NCI-H460 (cell line): ENCODE measurements at regions not wholly inside any gene's neighbourhood (a gene's known extent, or its start where the extent isn't known, plus 50 kb on each side); places are given as distances from the start of the nearest gene placed in this dataset.
"Not testable (repeated sequence)": the region's sequence is repeated elsewhere in the genome, so short reads cannot be mapped to it uniquely, and the experiment has no call there.

Source experiments
- DNase-seq: peaks from one replicate; pipeline ENCODE4 v3.0.0-alpha.2; 2016; ENCODE audit warnings: low read depth; ENCODE audit errors: extremely low read depth

DNA sequence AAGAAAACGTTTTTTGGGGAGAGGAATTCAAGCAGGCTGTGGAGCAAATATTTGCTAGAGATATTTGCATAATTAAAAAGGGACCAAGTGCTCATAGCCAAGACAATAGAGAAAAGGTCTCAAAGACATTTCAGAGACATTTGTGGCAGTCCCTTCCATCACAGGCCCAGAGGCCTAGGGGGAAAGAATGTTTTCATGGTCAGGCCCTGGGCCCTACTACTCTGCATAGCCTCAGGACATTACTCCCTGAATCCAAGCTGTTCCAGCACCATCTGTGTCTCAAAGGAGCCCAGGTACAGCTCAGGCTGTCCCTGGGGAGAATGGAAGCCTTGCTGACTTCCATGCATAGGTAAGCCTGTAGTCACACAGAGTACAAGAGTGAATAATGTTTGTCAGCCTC, 113.0 kb upstream of the KIF2A start:
- DNase-seq = no peak

- DNase-seq = not testable (repeated sequence)
These were observed 109.5 kb upstream of the KIF2A start for GRCh38 chr5:62196532-62196931.

DNA sequence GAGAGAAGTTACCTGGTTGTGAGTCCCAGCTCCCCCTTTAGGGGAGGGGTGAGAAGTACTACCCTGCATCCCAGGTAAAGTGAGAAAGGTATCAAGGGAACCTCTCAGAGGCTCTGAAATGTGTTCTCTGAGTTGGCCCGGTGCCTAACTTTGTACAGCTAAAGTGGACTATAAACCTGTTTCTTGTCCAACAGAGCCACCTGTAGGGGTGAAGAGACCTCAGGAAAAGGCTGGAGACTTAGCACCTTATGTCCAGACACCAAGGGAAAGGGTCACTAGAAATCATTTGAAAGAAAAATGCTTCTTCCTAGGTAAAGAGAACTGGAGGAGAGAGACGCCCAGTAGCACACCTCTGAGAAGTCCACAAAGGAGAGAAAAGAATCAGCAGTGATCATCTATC, 108.3 kb upstream of the KIF2A start:
- no peak for DNase-seq

GRCh38 chr5:62198421-62198820, 107.6 kb upstream of the KIF2A start:
- no peak for DNase-seq

DNA sequence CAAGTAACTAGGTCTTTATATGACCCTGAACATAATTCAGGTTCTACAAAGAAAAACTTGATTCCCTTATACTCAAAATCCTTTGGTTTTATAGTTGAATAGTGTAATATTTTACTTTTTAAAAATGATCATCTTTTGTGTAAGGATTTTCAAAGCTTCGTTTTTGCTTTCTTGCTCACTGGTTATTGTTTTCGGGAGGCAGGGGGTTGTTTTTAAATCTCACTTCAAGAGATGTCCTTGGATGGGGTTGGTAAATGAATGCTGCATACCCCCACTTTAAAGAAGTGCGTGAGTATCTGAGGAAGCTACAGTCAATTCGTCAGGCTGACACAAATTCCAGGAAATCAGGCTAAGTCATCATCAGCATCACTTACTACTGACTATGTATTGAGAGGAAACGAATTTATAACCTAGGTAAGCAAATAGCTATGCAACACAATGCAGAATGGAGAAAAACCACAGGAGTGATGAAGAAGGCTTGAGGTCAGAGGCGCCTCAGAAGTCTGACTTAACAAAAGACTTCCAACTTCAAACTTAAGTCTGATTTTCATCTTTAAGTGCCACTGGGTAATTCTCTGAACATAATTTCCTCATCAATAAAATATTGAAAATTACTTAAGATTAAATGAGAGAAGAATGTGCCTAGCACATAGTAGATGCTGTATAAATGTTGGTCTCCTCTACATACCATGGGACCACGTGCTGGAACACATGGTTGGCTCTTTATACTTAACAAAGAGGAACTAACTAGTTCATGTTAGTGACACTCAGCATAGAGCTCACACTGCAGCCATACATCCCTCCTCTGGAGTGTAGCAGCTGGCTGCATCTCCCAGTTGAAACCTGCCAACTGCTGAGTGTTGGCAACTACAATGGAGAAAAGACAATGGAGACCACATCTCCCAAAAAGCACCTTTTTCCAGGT, 106.0 kb upstream of the KIF2A start:
- no peak for DNase-seq

- DNase-seq = peak; percentile 26
These were observed 99.7 kb upstream of the KIF2A start for GRCh38 chr5:62206150-62206829.

GRCh38 chr5:62208218-62208852, 97.7 kb upstream of the KIF2A start:
- no peak for DNase-seq

GRCh38 chr5:62211405-62211804, 94.6 kb upstream of the KIF2A start:
- DNase-seq = no peak

DNA sequence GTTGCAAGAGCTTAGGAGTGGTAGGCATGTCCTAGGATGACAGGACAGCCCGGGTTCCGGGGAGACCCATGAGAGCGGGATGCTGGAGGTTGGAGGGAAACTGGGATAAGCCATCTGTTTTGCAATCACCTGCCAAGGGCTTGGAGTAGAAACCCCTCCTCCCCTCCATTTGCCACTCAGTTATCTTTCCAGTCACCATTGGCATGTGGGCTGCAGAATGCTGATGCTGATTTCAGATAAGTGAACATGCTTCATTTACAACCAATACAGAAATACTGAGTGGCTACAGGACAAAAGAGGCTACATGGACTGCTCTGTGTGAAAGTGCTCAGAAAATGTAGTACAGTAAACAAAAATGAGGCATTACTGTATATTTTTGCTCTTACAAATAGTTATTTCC, 93.4 kb upstream of the KIF2A start:
- DNase-seq = no peak

- DNase-seq = no peak
These were observed 91.3 kb upstream of the KIF2A start for GRCh38 chr5:62214701-62215100.

DNA sequence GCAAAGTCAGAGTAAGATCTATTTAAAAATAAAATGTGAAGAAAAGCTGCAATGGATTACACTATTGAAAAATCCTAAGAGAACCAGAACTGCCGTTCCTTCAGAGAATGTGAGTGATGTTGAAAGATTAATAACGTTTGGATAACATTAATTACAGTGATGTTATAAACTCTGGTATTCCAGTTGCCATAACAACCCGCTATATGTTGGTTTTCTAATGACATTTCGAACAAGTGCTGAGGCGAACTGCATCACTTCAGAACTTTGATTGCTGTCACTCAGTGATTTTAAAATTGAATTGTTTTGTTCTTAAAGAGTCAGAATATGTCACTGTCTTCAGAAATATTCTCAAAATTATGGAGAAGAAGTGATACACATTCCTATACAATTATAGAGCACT, 89.4 kb upstream of the KIF2A start:
- DNase-seq = not testable (repeated sequence)

- DNase-seq = not testable (repeated sequence)
These were observed 88.9 kb upstream of the KIF2A start for GRCh38 chr5:62217095-62217494.

- DNase-seq = not testable (repeated sequence)
These were observed 87.1 kb upstream of the KIF2A start for GRCh38 chr5:62218860-62219259.

- DNase-seq = not testable (repeated sequence)
These were observed 84.1 kb upstream of the KIF2A start for GRCh38 chr5:62221881-62222280.

DNA sequence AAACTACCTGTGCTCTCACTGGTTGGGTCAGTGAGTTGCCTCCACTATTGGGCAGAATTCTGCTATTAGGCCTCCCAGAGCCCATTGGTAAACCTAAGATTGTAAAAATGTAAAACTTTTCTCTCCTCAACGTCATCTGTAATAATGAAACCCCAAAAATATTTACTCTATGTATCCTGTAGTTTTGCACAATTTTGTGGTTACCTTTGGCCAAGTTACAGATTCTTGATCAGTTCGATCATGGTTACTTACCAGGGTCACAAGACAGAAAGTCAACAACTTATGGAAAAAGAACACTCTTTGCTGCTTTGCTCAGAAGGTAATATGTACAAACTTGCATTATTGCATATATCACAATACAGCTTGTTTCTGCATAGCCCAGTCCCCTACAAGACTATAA, 83.7 kb upstream of the KIF2A start:
- DNase-seq = not testable (repeated sequence)

DNA sequence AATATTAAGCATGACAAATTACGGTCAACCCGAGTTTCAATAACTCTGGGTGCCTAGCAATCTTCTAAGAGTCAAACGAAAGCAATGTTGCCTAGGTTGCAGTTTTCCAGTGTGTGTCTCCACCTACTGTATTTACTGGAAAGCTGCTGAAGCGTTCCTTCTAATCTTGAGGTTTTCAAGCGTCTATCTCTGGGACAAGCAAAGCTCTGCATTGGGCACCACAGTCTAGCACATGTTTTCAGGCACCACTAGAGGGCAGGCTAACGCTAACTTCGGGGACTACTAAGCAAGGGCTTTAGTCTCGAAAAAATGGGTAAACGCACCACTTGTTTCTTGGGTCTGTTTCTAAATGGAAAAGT, 82.7 kb upstream of the KIF2A start:
- DNase-seq = not testable (repeated sequence)

DNA sequence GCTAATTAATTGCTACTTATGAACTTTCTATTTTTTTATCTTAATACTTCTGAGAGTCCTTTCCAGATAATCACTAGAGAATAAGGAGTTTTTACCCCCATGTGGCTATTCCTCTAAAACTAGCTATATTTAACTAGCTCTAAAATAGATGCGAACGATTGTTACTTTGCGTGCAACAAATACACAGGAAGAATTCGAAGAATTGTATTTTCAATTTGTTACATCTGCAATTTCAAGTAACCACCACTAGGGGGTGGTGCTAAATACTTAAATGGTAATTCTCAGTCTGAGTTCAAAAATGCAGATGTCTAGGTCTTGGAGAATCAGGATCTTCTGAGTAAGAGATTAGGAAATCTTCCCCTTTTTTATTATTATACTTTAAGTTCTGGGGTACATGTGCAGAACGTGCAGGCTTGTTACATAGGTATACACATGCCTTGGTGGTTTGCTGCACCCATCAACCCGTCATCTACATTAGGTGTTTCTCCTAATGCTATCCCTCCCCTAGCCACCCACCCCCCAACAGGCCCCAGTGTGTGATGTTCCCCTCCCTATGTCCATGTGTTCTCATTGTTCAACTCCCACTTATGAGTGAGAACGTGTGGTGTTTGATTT, 80.9 kb upstream of the KIF2A start:
- not testable (repeated sequence) for DNase-seq

- DNase-seq = not testable (repeated sequence)
These were observed 75.1 kb upstream of the KIF2A start for GRCh38 chr5:62230876-62231388.

- no peak for DNase-seq
These were observed 74.4 kb upstream of the KIF2A start for GRCh38 chr5:62231576-62231975.

GRCh38 chr5:62232218-62232617, 73.8 kb upstream of the KIF2A start:
- DNase-seq = not testable (repeated sequence)
